Nephron (organoid): ENCODE measurements at regions not wholly inside any gene's neighbourhood (a gene's known extent, or its start where the extent isn't known, plus 50 kb on each side); places are given as distances from the start of the nearest gene placed in this dataset.
"Not testable (repeated sequence)": the region's sequence is repeated elsewhere in the genome, so short reads cannot be mapped to it uniquely, and the experiment has no call there.

Source experiments
- H3K27ac Mint-ChIP-seq, 3 experiments: 2 replicates each; pipeline ENCODE4 v1.8.0; 2020; ENCODE audit warnings: mixed read lengths in 3 of 3, mild to moderate bottlenecking in 2 of 3, moderate library complexity in 1 of 3
- H3K27me3 Mint-ChIP-seq: 2 replicates; pipeline ENCODE4 v1.8.0; 2021; ENCODE audit warnings: low read depth, mild to moderate bottlenecking, moderate library complexity, mixed read lengths
- H3K36me3 Mint-ChIP-seq: 2 replicates; pipeline ENCODE4 v1.8.0; 2020; ENCODE audit warnings: low read depth, mixed read lengths
- H3K4me1 Mint-ChIP-seq: 2 replicates; pipeline ENCODE4 v1.8.0; 2020; ENCODE audit warnings: mixed read lengths
- H3K4me3 Mint-ChIP-seq, 3 experiments: 2 replicates each; pipeline ENCODE4 v1.8.0; 2020; ENCODE audit warnings: mild to moderate bottlenecking in 3 of 3, mixed read lengths in 3 of 3, moderate library complexity in 2 of 3
- H3K9me3 Mint-ChIP-seq: 2 replicates; pipeline ENCODE4 v1.8.0; 2020; ENCODE audit warnings: mixed read lengths
- CTCF ChIP-seq, 3 experiments: fragments of 200-600 bp; sonication (generic); IDR thresholded peaks; one replicate each; pipeline ENCODE4 v1.5.0; 2021; ENCODE audit warnings: antibody characterized with exemption in 3 of 3; ENCODE audit not compliant: unreplicated experiment in 3 of 3

- H3K36me3 Mint-ChIP-seq, result peaks cover 5% of the 10 kb centered on the region
- peaks cover 5% of the 10 kb centered on the region for H3K4me1 Mint-ChIP-seq
- no peak overlapping the region for H3K27ac Mint-ChIP-seq
- no peak for TF ChIP-seq CTCF (IDR thresholded peaks at IDR 0.05; ENCODE audit: unreplicated experiment in 3 of 3)
- no peaks in the 10 kb centered on the region for H3K27me3 Mint-ChIP-seq
- peaks cover 15% of the 10 kb centered on the region for H3K9me3 Mint-ChIP-seq
- H3K4me3 Mint-ChIP-seq, result no peak overlapping the region
Measured at GRCh38 chr11:12606597-12606996, 67.6 kb upstream of the TEAD1 start.

GRCh38 chr11:12608678-12609077, 65.5 kb upstream of the TEAD1 start:
- not testable (repeated sequence) for H3K4me1 Mint-ChIP-seq, H3K36me3 Mint-ChIP-seq, H3K27me3 Mint-ChIP-seq, H3K27ac Mint-ChIP-seq, H3K4me3 Mint-ChIP-seq
- H3K9me3 Mint-ChIP-seq, result peaks cover 35% of the 10 kb centered on the region

- H3K36me3 Mint-ChIP-seq, result peaks cover 5% of the 10 kb centered on the region
- no peaks in the 10 kb centered on the region for H3K4me1 Mint-ChIP-seq
- no peak for TF ChIP-seq CTCF (IDR thresholded peaks at IDR 0.05; ENCODE audit: unreplicated experiment in 3 of 3)
- no peaks in the 10 kb centered on the region for H3K27me3 Mint-ChIP-seq
- peaks cover 42% of the 10 kb centered on the region for H3K9me3 Mint-ChIP-seq
- H3K27ac Mint-ChIP-seq, result no peak overlapping the region
- H3K4me3 Mint-ChIP-seq, result no peak overlapping the region
Measured at GRCh38 chr11:12611352-12611751, 62.9 kb upstream of the TEAD1 start.

GRCh38 chr11:12617632-12618031, 56.6 kb upstream of the TEAD1 start:
- no peaks in the 10 kb centered on the region for H3K36me3 Mint-ChIP-seq
- H3K4me3 Mint-ChIP-seq, result no peak overlapping the region
- H3K27ac Mint-ChIP-seq, result no peak overlapping the region
- H3K27me3 Mint-ChIP-seq, result no peaks in the 10 kb centered on the region
- no peaks in the 10 kb centered on the region for H3K4me1 Mint-ChIP-seq
- no peak for TF ChIP-seq CTCF (IDR thresholded peaks at IDR 0.05; ENCODE audit: unreplicated experiment in 3 of 3)
- peaks cover 28% of the 10 kb centered on the region for H3K9me3 Mint-ChIP-seq

- no peaks in the 10 kb centered on the region for H3K4me1 Mint-ChIP-seq
- TF ChIP-seq CTCF (IDR thresholded peaks at IDR 0.05; ENCODE audit: unreplicated experiment in 3 of 3), result no peak
- peaks cover 7% of the 10 kb centered on the region for H3K36me3 Mint-ChIP-seq
- H3K27me3 Mint-ChIP-seq, result no peaks in the 10 kb centered on the region
- H3K9me3 Mint-ChIP-seq, result peaks cover 26% of the 10 kb centered on the region
- no peak overlapping the region for H3K27ac Mint-ChIP-seq
- no peak overlapping the region for H3K4me3 Mint-ChIP-seq
Measured at GRCh38 chr11:12618743-12619540, 55.3 kb upstream of the TEAD1 start.

- no peak for TF ChIP-seq CTCF (IDR thresholded peaks at IDR 0.05; ENCODE audit: unreplicated experiment in 3 of 3)
- Mint-ChIP-seq H3K4me1 (no peaks in the 10 kb centered on the region), H3K27me3 (peaks cover 3% of the 10 kb centered on the region), H3K36me3 (peaks cover 10% of the 10 kb centered on the region), H3K9me3 (peaks cover 44% of the 10 kb centered on the region), H3K4me3 (no peak overlapping the region), H3K27ac (no peak overlapping the region)
Measured at GRCh38 chr11:12623869-12624268, 50.4 kb upstream of the TEAD1 start.
